ENCODE measurements at regions not wholly inside any gene's neighbourhood (a gene's known extent, or its start where the extent isn't known, plus 50 kb on each side); places are given as distances from the start of the nearest gene placed in this dataset.
"Not testable (repeated sequence)": the region's sequence is repeated elsewhere in the genome, so short reads cannot be mapped to it uniquely, and the experiment has no call there.

DNA sequence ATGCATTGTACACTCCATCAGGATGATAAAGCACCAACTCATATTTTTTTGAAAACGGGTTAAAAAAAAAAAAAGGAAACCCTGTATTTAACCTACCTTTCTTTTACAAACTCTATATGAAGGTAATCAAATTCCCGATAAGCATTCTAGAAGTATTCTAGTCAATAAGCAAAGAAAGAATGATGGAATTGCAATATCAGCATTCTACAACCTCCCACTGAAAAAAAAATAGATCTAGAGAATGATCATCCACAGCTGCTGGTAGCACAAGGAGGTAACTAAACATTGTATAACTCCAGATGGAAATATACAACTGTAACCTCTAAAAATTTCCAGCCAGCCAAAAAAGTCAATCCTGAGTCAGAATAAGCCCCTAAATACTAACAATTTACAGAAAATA is 95.3 kb upstream of the DCC start:
- TF ChIP-seq EZH2phosphoT487 (IDR thresholded peaks at IDR 0.05; ENCODE audit: borderline replicate concordance, low read length), result no peak
- TF ChIP-seq, protein P1, sequence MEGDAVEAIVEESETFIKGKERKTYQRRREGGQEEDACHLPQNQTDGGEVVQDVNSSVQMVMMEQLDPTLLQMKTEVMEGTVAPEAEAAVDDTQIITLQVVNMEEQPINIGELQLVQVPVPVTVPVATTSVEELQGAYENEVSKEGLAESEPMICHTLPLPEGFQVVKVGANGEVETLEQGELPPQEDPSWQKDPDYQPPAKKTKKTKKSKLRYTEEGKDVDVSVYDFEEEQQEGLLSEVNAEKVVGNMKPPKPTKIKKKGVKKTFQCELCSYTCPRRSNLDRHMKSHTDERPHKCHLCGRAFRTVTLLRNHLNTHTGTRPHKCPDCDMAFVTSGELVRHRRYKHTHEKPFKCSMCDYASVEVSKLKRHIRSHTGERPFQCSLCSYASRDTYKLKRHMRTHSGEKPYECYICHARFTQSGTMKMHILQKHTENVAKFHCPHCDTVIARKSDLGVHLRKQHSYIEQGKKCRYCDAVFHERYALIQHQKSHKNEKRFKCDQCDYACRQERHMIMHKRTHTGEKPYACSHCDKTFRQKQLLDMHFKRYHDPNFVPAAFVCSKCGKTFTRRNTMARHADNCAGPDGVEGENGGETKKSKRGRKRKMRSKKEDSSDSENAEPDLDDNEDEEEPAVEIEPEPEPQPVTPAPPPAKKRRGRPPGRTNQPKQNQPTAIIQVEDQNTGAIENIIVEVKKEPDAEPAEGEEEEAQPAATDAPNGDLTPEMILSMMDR (IDR thresholded peaks at IDR 0.05; ENCODE audit: low read depth, low read length, poor library complexity, severe bottlenecking), result no peak
- Histone ChIP-seq H3K4me3 (ENCODE audit: low read length) (no peak overlapping the region), H3K9me2 (replicated peaks; ENCODE audit: control insufficient read depth, low read length) (no peaks in the 10 kb centered on the region), H3F3A (ENCODE audit: control insufficient read depth, insufficient read depth) (no peaks in the 10 kb centered on the region), H3K27me3 (ENCODE audit: control insufficient read depth, low read length) (no peaks in the 10 kb centered on the region), H4K20me1 (ENCODE audit: control insufficient read depth, insufficient read depth, low read depth, low read length) (no peaks in the 10 kb centered on the region), H3K36me3 (ENCODE audit: control insufficient read depth, low read length) (no peaks in the 10 kb centered on the region), H3K27ac (ENCODE audit: low read depth, low read length) (no peak overlapping the region), H3K79me2 (ENCODE audit: control insufficient read depth, low read length) (no peaks in the 10 kb centered on the region), H3K9me3 (ENCODE audit: control insufficient read depth, insufficient read depth, low read length) (no peaks in the 10 kb centered on the region), H3K4me1 (ENCODE audit: control insufficient read depth, low read length) (no peaks in the 10 kb centered on the region), H3K4me2 (ENCODE audit: low read length) (no peak overlapping the region)

DNA sequence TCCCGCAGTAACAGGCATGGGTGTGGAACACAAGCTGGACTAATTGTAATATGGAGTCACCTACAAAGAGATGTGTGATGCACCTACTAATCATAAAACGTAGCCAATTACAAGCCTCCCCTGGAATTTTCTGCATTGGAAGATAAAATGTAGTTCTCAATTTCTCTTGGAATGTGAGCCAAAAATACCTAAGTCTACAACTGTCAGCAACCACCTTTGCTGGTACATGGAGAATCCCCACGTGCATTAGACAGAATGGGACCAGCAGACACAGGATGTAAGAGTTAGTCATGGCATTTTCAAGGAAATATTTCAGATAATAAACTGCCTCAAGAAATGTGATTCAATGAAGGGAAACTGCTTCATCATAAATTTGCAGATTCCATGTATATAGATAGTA is 85.6 kb upstream of the DCC start:
- Histone ChIP-seq H3K4me1 (ENCODE audit: control insufficient read depth, low read length) (no peaks in the 10 kb centered on the region), H4K20me1 (ENCODE audit: control insufficient read depth, insufficient read depth, low read depth, low read length) (no peaks in the 10 kb centered on the region), H3F3A (ENCODE audit: control insufficient read depth, insufficient read depth) (no peaks in the 10 kb centered on the region), H3K27me3 (ENCODE audit: control insufficient read depth, low read length) (no peaks in the 10 kb centered on the region), H3K36me3 (ENCODE audit: control insufficient read depth, low read length) (no peaks in the 10 kb centered on the region), H3K9me3 (ENCODE audit: control insufficient read depth, insufficient read depth, low read length) (no peaks in the 10 kb centered on the region), H3K4me3 (ENCODE audit: low read length) (no peak overlapping the region), H3K4me2 (ENCODE audit: low read length) (no peak overlapping the region), H3K9me2 (replicated peaks; ENCODE audit: control insufficient read depth, low read length) (no peaks in the 10 kb centered on the region), H3K27ac (ENCODE audit: low read depth, low read length) (no peak overlapping the region), H3K79me2 (ENCODE audit: control insufficient read depth, low read length) (no peaks in the 10 kb centered on the region)
- TF ChIP-seq, protein P1 (IDR thresholded peaks at IDR 0.05; ENCODE audit: low read depth, low read length, poor library complexity, severe bottlenecking), result no peak
- TF ChIP-seq EZH2phosphoT487 (IDR thresholded peaks at IDR 0.05; ENCODE audit: borderline replicate concordance, low read length), result no peak

DNA sequence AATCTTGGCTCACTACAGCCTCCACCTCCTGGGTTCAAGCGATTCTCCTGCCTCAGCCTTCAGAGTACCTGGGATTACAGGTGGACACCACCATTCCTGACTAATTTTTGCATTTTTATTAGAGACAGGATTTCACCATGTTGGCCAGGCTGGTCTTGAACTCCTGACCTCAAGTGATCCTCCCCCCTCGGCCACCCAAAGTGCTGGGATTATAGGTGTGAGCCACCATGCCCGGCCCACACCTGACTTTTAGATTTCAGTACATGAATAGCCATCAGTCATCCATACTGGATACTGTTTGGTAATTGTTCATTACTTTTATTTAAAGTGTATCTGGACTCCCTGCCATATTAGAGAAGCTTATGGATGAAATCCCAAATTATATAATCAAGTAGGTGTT is 82.6 kb upstream of the DCC start:
- H3K27ac ChIP-seq (ENCODE audit: low read depth, low read length); H3K79me2 ChIP-seq (ENCODE audit: control insufficient read depth, low read length); H3K4me2 ChIP-seq (ENCODE audit: low read length); H3K4me3 ChIP-seq (ENCODE audit: low read length); H3K9me2 ChIP-seq (replicated peaks; ENCODE audit: control insufficient read depth, low read length); H3K9me3 ChIP-seq (ENCODE audit: control insufficient read depth, insufficient read depth, low read length); H4K20me1 ChIP-seq (ENCODE audit: control insufficient read depth, insufficient read depth, low read depth, low read length); H3K27me3 ChIP-seq (ENCODE audit: control insufficient read depth, low read length); H3K4me1 ChIP-seq (ENCODE audit: control insufficient read depth, low read length); H3K36me3 ChIP-seq (ENCODE audit: control insufficient read depth, low read length); H3F3A ChIP-seq (ENCODE audit: control insufficient read depth, insufficient read depth): not testable (repeated sequence)

DNA sequence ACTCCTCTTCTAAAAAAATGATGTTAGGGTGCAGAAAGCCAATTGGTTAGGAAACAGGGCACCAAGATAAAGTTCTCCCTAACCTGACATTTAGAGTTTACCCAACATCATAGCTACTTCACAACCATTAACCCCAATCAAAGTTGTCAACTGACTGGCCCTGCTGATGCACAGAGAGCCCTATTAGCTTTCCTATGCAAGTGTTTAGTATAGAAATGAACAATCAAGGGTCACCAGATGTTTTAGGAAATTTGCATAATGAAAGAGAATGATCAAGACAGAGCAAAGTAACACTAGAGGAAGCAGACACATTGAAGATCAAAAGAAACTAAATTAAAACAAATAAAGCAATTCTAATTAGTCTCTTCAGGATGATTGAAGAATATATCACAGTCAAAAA is 64.2 kb upstream of the DCC start:
- TF ChIP-seq EZH2phosphoT487 (IDR thresholded peaks at IDR 0.05; ENCODE audit: borderline replicate concordance, low read length), result no peak
- TF ChIP-seq, protein P1 (IDR thresholded peaks at IDR 0.05; ENCODE audit: low read depth, low read length, poor library complexity, severe bottlenecking), result no peak

More for the DNA sequence above, 64.2 kb upstream of the DCC start:
- Histone ChIP-seq H3K27me3 (ENCODE audit: control insufficient read depth, low read length) (no peaks in the 10 kb centered on the region), H3K4me2 (ENCODE audit: low read length) (no peak overlapping the region), H3K4me3 (ENCODE audit: low read length) (no peak overlapping the region), H3K27ac (ENCODE audit: low read depth, low read length) (no peak overlapping the region), H3K4me1 (ENCODE audit: control insufficient read depth, low read length) (no peaks in the 10 kb centered on the region), H3F3A (ENCODE audit: control insufficient read depth, insufficient read depth) (no peaks in the 10 kb centered on the region), H3K9me2 (replicated peaks; ENCODE audit: control insufficient read depth, low read length) (no peaks in the 10 kb centered on the region), H4K20me1 (ENCODE audit: control insufficient read depth, insufficient read depth, low read depth, low read length) (no peaks in the 10 kb centered on the region), H3K36me3 (ENCODE audit: control insufficient read depth, low read length) (no peaks in the 10 kb centered on the region), H3K9me3 (ENCODE audit: control insufficient read depth, insufficient read depth, low read length) (no peaks in the 10 kb centered on the region), H3K79me2 (ENCODE audit: control insufficient read depth, low read length) (no peaks in the 10 kb centered on the region)

Measured in DOHH2 (cell line).